ENCODE measurements at regions not wholly inside any gene's neighbourhood (a gene's known extent, or its start where the extent isn't known, plus 50 kb on each side); places are given as distances from the start of the nearest gene placed in this dataset.

- no peak for DNase-seq (ENCODE audit: low read depth)
- TF ChIP-seq, protein P1, sequence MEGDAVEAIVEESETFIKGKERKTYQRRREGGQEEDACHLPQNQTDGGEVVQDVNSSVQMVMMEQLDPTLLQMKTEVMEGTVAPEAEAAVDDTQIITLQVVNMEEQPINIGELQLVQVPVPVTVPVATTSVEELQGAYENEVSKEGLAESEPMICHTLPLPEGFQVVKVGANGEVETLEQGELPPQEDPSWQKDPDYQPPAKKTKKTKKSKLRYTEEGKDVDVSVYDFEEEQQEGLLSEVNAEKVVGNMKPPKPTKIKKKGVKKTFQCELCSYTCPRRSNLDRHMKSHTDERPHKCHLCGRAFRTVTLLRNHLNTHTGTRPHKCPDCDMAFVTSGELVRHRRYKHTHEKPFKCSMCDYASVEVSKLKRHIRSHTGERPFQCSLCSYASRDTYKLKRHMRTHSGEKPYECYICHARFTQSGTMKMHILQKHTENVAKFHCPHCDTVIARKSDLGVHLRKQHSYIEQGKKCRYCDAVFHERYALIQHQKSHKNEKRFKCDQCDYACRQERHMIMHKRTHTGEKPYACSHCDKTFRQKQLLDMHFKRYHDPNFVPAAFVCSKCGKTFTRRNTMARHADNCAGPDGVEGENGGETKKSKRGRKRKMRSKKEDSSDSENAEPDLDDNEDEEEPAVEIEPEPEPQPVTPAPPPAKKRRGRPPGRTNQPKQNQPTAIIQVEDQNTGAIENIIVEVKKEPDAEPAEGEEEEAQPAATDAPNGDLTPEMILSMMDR (IDR thresholded peaks at IDR 0.05; ENCODE audit: low read depth, low read length, missing control alignments) = no peak
- in situ Hi-C loops (cut with HindIII; ENCODE audit: low sequenced_read_pairs) = no loop called here
- H3K4me3 ChIP-seq (ENCODE audit: low read depth, low read length) = no peak overlapping the region
Measured at GRCh38 chr2:2764001-2764355, 432.9 kb upstream of the MYT1L start.

DNA sequence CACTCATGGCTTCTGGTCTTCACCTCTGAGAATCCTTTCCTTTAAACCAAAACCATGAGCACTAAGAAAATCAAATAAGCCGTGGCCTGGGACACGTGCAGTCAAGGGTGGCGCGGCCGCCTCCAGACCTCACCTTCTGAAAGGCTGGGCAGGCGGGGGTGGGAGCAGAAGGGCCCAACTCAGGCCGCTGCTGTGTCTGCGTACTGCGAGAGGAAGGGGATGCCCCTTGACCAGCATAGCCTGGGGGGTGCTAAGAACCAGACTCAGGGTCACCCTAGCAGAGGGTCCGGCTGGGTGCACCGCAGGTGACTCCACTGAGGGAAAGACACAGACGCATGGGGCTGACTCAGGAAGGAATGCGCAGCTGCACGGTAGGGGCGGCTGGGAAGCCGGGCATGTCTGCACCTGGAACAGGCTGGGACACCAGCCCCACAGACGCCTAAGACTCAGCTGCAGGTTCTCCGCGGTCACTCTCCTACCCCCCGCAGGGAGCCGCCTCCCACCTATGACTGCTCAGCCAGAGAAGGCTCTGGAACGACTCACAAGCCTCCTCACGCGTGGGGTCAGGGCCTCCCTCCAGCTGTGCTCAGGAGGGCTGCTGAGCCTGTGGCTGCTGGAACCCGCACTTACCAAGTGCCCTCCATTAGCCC, 432.4 kb upstream of the MYT1L start:
- TF ChIP-seq, protein P1 (IDR thresholded peaks at IDR 0.05; ENCODE audit: low read depth, low read length, missing control alignments) = no peak
- H3K4me3 ChIP-seq (ENCODE audit: low read depth, low read length) = no peak overlapping the region
- in situ Hi-C loops (cut with HindIII; ENCODE audit: low sequenced_read_pairs) = no loop called here
- DNase-seq (ENCODE audit: low read depth) = no peak

DNA sequence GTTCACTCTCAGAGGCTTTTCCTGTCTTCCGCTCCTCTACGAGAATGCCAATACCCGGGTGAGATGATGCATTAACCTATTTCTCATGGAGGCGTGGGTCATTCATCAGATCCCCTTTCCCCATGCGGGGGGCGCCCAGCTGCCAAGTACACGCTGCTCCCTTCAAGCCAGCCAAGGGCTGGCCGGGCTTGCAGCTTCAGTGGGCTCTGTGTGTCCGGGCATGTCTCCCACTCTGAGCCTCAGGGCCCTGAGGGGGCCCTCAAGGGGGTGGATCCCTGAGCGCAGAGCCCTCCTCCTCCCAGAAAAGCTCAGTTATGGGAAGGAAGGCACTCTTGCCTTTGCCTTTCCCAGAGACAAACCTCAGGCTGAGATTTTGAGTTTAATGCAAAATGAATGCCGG, 431.8 kb upstream of the MYT1L start:
- H3K4me3 ChIP-seq (ENCODE audit: low read depth, low read length) = no peak overlapping the region
- DNase-seq (ENCODE audit: low read depth) = no peak
- in situ Hi-C loops (cut with HindIII; ENCODE audit: low sequenced_read_pairs) = no loop called here
- TF ChIP-seq, protein P1 (IDR thresholded peaks at IDR 0.05; ENCODE audit: low read depth, low read length, missing control alignments) = no peak

GRCh38 chr2:2762166-2762908, 431.3 kb upstream of the MYT1L start:
- TF ChIP-seq, protein P1 (IDR thresholded peaks at IDR 0.05; ENCODE audit: low read depth, low read length, missing control alignments) = no peak
- no peak overlapping the region for H3K4me3 ChIP-seq (ENCODE audit: low read depth, low read length)
- in situ Hi-C loops (cut with HindIII; ENCODE audit: low sequenced_read_pairs) = no loop called here
- no peak for DNase-seq (ENCODE audit: low read depth)

DNA sequence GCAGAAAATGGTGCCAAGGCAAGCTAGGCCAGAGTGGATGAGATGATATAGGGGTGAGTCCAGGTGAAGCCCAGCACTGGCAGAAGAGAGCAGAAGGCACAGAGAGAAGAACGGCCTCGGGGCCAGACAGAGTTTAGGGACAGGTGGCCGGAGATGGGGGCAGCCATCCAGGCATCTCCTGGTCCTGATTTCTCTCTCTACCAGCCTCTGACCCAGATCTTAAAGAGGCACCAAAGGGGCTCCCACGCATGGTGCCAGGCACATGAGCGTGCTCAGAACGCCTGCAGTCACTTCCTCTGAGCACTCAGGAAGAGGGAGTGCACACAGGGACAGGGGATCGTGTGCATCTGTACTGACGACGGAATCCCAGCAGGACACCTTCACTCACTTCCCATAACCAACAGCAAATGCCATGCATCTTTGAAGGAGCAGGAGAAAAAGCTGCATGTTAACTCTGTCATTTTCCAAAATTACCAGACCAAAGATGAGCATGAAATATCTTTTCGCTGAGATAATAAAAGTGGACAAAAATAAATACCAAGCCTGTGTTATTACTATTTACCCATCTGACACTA, 427.8 kb upstream of the MYT1L start:
- H3K4me3 ChIP-seq (ENCODE audit: low read depth, low read length) = no peak overlapping the region
- TF ChIP-seq, protein P1 (IDR thresholded peaks at IDR 0.05; ENCODE audit: low read depth, low read length, missing control alignments) = no peak
- no peak for DNase-seq (ENCODE audit: low read depth)
- in situ Hi-C loops (cut with HindIII; ENCODE audit: low sequenced_read_pairs) = no loop called here

DNA sequence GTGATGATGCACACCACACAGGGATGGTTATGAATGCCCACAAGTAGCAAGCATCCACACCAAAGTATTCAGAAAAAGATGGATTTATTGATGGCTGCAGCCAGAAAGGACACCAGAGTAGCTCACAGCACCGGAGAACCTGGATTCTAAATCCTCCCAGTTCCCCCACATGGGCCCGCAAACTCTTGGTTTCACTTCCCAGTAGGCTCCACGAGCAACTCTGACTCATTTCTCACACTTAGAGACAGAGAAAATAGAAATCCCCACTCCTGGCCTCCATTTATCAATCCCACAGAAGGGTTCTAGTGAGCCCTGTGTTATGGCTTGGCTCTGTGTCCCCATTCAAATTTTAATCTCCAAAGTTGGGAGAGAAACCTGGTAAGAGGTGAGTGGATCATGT, 426.7 kb upstream of the MYT1L start:
- H3K4me3 ChIP-seq (ENCODE audit: low read depth, low read length) = no peak overlapping the region
- TF ChIP-seq, protein P1 (IDR thresholded peaks at IDR 0.05; ENCODE audit: low read depth, low read length, missing control alignments) = no peak
- in situ Hi-C loops (cut with HindIII; ENCODE audit: low sequenced_read_pairs) = no loop called here
- DNase-seq (ENCODE audit: low read depth) = no peak

Data from astrocyte of the cerebellum (primary cell).